ENCODE measurements at regions not wholly inside any gene's neighbourhood (a gene's known extent, or its start where the extent isn't known, plus 50 kb on each side); places are given as distances from the start of the nearest gene placed in this dataset.

- TF ChIP-seq CTCF (conservative IDR thresholded peaks at IDR 0.05 in 1 of 2, IDR thresholded peaks at IDR 0.05 in 1 of 2; ENCODE audit: low read depth in 1 of 2, low read length in 2 of 2) (no peak), EZH2 (IDR thresholded peaks at IDR 0.05; ENCODE audit: low read length, missing control alignments) (no peak)
These were observed 140.1 kb upstream of the LINGO1 start for GRCh38 chr15:77772641-77773402.
